K562 (cell line): ENCODE measurements at regions not wholly inside any gene's neighbourhood (a gene's known extent, or its start where the extent isn't known, plus 50 kb on each side); places are given as distances from the start of the nearest gene placed in this dataset.
"Not testable (repeated sequence)": the region's sequence is repeated elsewhere in the genome, so short reads cannot be mapped to it uniquely, and the experiment has no call there.

ENCODE experiments used
- ATAC-seq: fragments of 200-7000 bp; cut with Tn5 transposase; 3 replicates; pipeline ENCODE4 v1.9.1; 2020; ENCODE audit warnings: moderate library complexity
- BruUV-seq: library from RNA; stranded (reverse); fragments of 400-500 nt; replicated peaks from 2 replicates; lab custom pipeline; 2021; lab: Mats Ljungman, UMichigan
- CTCF ChIA-PET: fragments of 300-600 bp; formaldehyde crosslinking; extraction: SDS; loops from one replicate; lab custom pipeline; 2021; ENCODE audit warnings: low intra/inter-chr PET ratio; lab: Yijun Ruan, JAX
- POLR2A ChIA-PET: fragments of 300-600, 350-650 bp; sonication (Branson Sonifier 250); formaldehyde crosslinking; extraction: SDS; loops from one replicate; lab custom pipeline; 2021; ENCODE audit warnings: antibody characterized with exemption, inconsistent platforms; lab: Yijun Ruan, JAX
- DNase-seq, 4 experiments: peaks; one replicate each; pipeline versions ENCODE4 v3.0.0 to v3.0.0-alpha.2; 2011 to 2018; ENCODE audit warnings: low spot score in 3 of 4, mixed read lengths in 3 of 4; ENCODE audit errors: extremely low read depth in 1 of 4
- FAIRE-seq: peaks from 2 replicates; lab custom pipeline; 2011; peaks lifted over from hg19 to GRCh38; lab: Jason Lieb, UNC
- H2AFZ ChIP-seq: 2 replicates; pipeline ENCODE4 v1.6.0; 2011; ENCODE audit warnings: low read depth, low read length, control low read depth, inconsistent platforms
- H3K27ac ChIP-seq: fragments of 200-600 bp; 3 replicates; pipeline ENCODE4 v1.8.0; 2011; ENCODE audit warnings: low read depth, mild to moderate bottlenecking, control low read depth, inconsistent platforms, low read length, moderate library complexity, mixed read lengths; ENCODE audit errors: extremely low read depth
- H3K27me3 ChIP-seq, 2 experiments: fragments of 300-600 bp in 1 of 2; 2 replicates in 1 of 2; 3 replicates in 1 of 2; pipeline versions ENCODE4 v1.6.0 to v1.8.0; 2011; ENCODE audit warnings: inconsistent platforms in 2 of 2, low read length in 2 of 2, mild to moderate bottlenecking in 1 of 2, mixed read lengths in 1 of 2, moderate library complexity in 1 of 2; ENCODE audit not compliant: control insufficient read depth in 2 of 2, insufficient read depth in 2 of 2
- H3K36me3 ChIP-seq: fragments of 300-600 bp; 3 replicates; pipeline ENCODE4 v1.8.0; 2011; ENCODE audit warnings: mild to moderate bottlenecking, low read length, inconsistent platforms; ENCODE audit not compliant: control insufficient read depth, insufficient read depth
- H3K4me1 ChIP-seq, 2 experiments: fragments of 200-600 bp in 1 of 2; replicated peaks in 1 of 2; 2 replicates in 1 of 2; 3 replicates in 1 of 2; pipeline versions ENCODE4 v1.5.1 to v1.8.0; 2011; ENCODE audit warnings: inconsistent platforms in 2 of 2, low read length in 2 of 2, mild to moderate bottlenecking in 1 of 2, mixed read lengths in 1 of 2, moderate library complexity in 1 of 2; ENCODE audit not compliant: control insufficient read depth in 2 of 2, insufficient read depth in 2 of 2
- H3K4me2 ChIP-seq: 2 replicates; pipeline ENCODE4 v1.6.1; 2011; ENCODE audit warnings: low read length, control low read depth, inconsistent platforms, mixed read lengths; ENCODE audit not compliant: insufficient read depth
- H3K4me3 ChIP-seq: fragments of 200-600 bp; sonication (generic), shearing (Covaris generic); 2 replicates; pipeline ENCODE4 v1.5.1; 2016; ENCODE audit warnings: control low read depth, inconsistent platforms
- H3K79me2 ChIP-seq: fragments of 200-600 bp; 3 replicates; pipeline ENCODE4 v1.8.0; 2011; ENCODE audit warnings: low read length, inconsistent platforms; ENCODE audit not compliant: control insufficient read depth, insufficient read depth
- H3K9ac ChIP-seq, 2 experiments: 2 replicates each; pipeline versions ENCODE4 v1.6.0 to v1.6.1; 2011; ENCODE audit warnings: low read depth in 2 of 2, low read length in 2 of 2, control low read depth in 1 of 2, inconsistent platforms in 1 of 2, mild to moderate bottlenecking in 1 of 2, mixed read lengths in 1 of 2; ENCODE audit not compliant: insufficient read depth in 1 of 2
- H3K9me1 ChIP-seq: one replicate; pipeline ENCODE4 v1.6.0; 2011; ENCODE audit warnings: inconsistent platforms, mild to moderate bottlenecking, low read length, moderate library complexity; ENCODE audit not compliant: control insufficient read depth, insufficient read depth
- H3K9me3 ChIP-seq: replicated peaks from 2 replicates; pipeline ENCODE4 v1.5.1; 2011; ENCODE audit warnings: low read depth, low read length, inconsistent platforms; ENCODE audit not compliant: control insufficient read depth, insufficient read depth
- H4K20me1 ChIP-seq: replicated peaks from 2 replicates; pipeline ENCODE4 v1.6.1; 2011; ENCODE audit warnings: low read length, inconsistent platforms, mixed read lengths; ENCODE audit not compliant: control insufficient read depth, insufficient read depth
- RAD51 ChIP-seq: fragments of 450-650 bp; IDR thresholded peaks from 2 replicates; pipeline ENCODE4 v1.7.1; 2016; ENCODE audit warnings: low read depth, mild to moderate bottlenecking, borderline replicate concordance
- SRF ChIP-seq, 2 experiments: fragments of 250-450, 450-650 bp in 1 of 2; sonication (Bioruptor Pico) in 1 of 2; sonication (generic) in 1 of 2; formaldehyde crosslinking; IDR thresholded peaks; 2 replicates each; pipeline versions ENCODE4 v1.5.0 to v1.5.1; 2020 to 2022; ENCODE audit warnings: mild to moderate bottlenecking in 1 of 2, missing genetic modification reagents in 1 of 2
- TAF15 ChIP-seq: fragments of 200-400 bp; formaldehyde crosslinking; IDR thresholded peaks from 2 replicates; pipeline ENCODE4 v1.6.1; 2017; ENCODE audit warnings: mild to moderate bottlenecking, low read depth, low read length, moderate library complexity
- WGBS: fragments of 100-300 bp; shearing (Covaris generic); methylation state at CpG from one replicate; pipeline ENCODE4 v1.1.6; 2016; ENCODE audit warnings: low coverage, mixed read lengths; ENCODE audit not compliant: insufficient coverage; ENCODE audit errors: missing lambda C conversion rate; 5-methylcytosine and 5-hydroxymethylcytosine counted together
- in situ Hi-C: fragments of 300-500 bp; cut with MboI; formaldehyde crosslinking; loops from 4 replicates; pipeline ENCODE4 v1.15.0; 2018; ENCODE audit warnings: inconsistent platforms, mixed read lengths
- intact Hi-C: fragments of 100-400 bp; cut with micrococcal nuclease; formaldehyde crosslinking; loops from 2 replicates; pipeline ENCODE4 v1.14.2; 2022

GRCh38 chr5:174510782-174511453, 213.5 kb upstream of the MSX2 start:
- CTCF ChIA-PET, POLR2A ChIA-PET, H4K20me1 ChIP-seq, ATAC-seq, H3K9ac ChIP-seq, H3K27ac ChIP-seq, DNase-seq, BruUV-seq, H3K4me3 ChIP-seq, H2AFZ ChIP-seq, H3K9me1 ChIP-seq, intact Hi-C loops, FAIRE-seq, H3K4me1 ChIP-seq, in situ Hi-C loops, H3K4me2 ChIP-seq, H3K79me2 ChIP-seq, H3K36me3 ChIP-seq, H3K9me3 ChIP-seq: not testable (repeated sequence)
- TF ChIP-seq SRF (CRISPR knock-in tag; IDR thresholded peaks at IDR 0.05) = peak in 1 of 2 experiments; percentile 43; a peak in 1 of 4 replicates
- peaks cover 0 to 15% of the 10 kb centered on the region in 2 experiments; a peak in 3 of 5 replicates for H3K27me3 ChIP-seq
- 1% methylated on average over 10 of the region's 11 CpGs for WGBS

- Histone ChIP-seq H3K9ac (no peak overlapping the region), H3K4me2 (no peak overlapping the region), H3K27ac (no peak overlapping the region), H3K4me3 (no peak overlapping the region), H3K9me3 (no peaks in the 10 kb centered on the region), H2AFZ (no peak overlapping the region), H3K27me3 (peaks cover 0 to 15% of the 10 kb centered on the region in 2 experiments; a peak in 3 of 5 replicates), H3K36me3 (no peaks in the 10 kb centered on the region), H3K79me2 (no peaks in the 10 kb centered on the region), H3K9me1 (no peaks in the 10 kb centered on the region), H4K20me1 (no peaks in the 10 kb centered on the region), H3K4me1 (no peaks in the 10 kb centered on the region)
- no peak for FAIRE-seq
- intact Hi-C loops = no loop called here
- DNase-seq = no peak
- 0% methylated on average over 5 of the region's 5 CpGs for WGBS
- in situ Hi-C loops = no loop called here
- ChIA-PET POLR2A (no interaction called here), CTCF (no interaction called here)
- ATAC-seq = no peak
- TF ChIP-seq RAD51 = no peak
- no peak for TF ChIP-seq TAF15
- BruUV-seq = no TSS peak
Observed at GRCh38 chr5:174511714-174512253, 212.6 kb upstream of the MSX2 start.
